ENCODE measurements at regions not wholly inside any gene's neighbourhood (a gene's known extent, or its start where the extent isn't known, plus 50 kb on each side); places are given as distances from the start of the nearest gene placed in this dataset.
"Not testable (repeated sequence)": the region's sequence is repeated elsewhere in the genome, so short reads cannot be mapped to it uniquely, and the experiment has no call there.

DNA sequence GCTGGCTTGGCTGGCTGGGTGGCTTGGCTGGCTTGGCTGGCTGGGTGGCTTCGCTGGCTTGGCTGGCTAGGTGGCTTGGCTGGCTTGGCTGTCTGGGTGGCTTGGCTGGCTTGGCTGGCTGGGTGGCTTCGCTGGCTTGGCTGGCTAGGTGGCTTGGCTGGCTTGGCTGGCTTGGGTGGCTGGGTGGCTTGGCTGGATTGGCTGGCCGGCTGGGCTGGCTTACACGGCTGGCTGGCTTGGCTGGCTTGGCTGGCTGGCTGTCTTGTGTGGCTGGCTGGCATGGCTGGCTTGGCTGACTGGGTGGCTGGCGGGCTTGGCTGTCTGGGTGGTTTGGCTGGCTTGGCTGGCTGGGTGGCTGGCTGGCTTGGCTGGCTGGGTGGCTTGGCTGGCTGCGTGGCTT lies 437.0 kb downstream of the GOLGA6L6 start:
- not testable (repeated sequence) for DNase-seq (ENCODE audit: low read depth in 2 of 2, low spot score in 1 of 2)

DNA sequence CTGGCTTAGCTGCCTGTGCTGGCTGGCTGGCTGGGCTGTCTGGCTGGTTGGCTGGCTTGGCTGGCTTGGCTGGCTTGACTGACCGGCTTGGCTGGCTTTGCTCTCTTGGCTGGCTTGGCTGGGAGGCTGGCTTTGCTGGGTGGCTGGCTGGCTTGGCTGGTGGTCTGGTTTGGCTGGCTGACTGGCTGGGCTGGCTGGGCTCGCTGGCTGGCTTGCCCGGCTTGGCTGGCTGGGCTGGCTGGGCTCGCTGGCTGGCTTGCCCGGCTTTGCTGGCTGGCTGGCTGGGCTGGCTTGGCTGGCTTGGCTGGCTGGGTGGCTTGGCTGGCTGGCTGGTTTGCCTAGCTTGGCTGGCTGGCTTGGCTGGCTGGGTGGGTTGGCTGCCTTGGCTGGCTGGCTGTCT lies 438.7 kb downstream of the GOLGA6L6 start:
- DNase-seq (ENCODE audit: low read depth in 2 of 2, low spot score in 1 of 2) = not testable (repeated sequence)

DNA sequence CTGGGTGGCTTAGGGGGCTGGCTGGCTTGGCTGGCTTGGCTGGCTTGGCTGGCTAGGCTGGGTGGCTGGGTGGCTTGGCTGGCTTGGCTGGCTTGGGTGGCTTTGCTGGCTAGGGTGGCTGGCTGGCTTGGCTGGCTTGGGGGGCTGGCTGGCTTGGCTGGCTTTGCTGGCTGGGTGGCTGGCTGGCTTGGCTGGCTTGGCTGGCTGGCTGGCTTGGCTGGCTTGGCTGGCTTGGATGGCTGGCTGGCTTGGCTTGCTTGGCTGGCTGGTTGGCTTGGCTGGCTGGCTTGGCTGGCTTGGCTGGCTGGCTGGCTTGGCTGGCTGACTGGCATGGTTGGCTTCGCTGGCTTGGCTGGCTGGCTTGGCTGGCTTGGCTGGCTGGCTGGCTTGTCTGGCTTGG lies 439.4 kb downstream of the GOLGA6L6 start:
- DNase-seq (ENCODE audit: low read depth in 2 of 2, low spot score in 1 of 2) = not testable (repeated sequence)

DNA sequence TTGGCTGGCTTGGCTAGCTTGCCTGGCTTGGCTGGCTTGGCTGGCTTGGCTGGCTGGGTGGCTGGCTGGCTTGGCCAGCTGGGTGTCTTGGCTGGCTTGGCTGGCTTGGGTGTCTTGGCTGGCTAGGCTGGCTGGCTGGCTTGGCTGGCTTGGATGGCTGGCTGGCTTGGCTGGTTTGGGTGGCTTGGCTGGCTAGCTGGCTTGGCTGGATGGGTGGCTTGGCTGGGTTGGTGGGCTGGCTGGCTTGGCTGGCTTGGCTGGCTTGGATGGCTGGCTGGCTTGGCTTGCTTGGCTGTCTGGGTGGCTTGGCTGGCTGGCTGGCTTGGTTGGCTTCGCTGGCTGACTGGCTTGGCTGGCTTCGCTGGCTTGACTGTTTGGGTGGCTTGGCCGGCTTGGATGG lies 440.3 kb downstream of the GOLGA6L6 start:
- not testable (repeated sequence) for DNase-seq (ENCODE audit: low read depth in 2 of 2, low spot score in 1 of 2)

DNA sequence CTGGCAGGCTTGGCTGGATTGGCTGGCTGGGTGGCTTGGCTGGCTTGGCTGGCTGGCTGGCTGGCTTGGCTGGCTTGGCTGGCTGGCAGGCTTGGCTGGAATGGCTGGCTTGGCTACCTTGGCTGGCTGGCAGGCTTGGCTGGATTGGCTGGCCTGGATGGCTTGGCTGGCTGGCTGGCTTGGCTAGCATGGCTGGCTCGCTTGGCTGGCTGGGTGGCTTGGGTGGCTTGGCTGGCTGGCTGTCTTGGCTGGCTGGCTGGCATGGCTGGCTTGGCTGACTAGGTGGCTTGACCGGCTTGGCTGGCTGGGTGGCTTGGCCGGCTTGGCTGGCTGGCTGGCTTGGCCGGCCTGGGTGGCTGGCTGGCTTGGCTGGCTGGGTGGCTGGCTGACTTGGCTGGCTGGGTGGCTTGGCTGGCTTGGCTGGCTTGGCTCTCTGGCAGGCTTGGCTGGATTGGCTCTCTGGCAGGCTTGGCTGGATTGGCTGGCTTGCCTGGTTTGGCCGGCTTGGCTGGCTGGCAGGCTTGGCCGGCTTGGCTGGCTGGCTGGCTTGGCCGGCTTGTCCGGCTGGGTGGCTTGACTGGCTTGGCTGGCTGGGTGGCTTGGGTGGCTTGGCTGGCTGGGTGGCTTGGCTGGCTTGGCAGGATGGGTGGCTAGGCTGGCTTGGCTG lies 440.9 kb downstream of the GOLGA6L6 start:
- not testable (repeated sequence) for DNase-seq (ENCODE audit: low read depth in 2 of 2, low spot score in 1 of 2)

DNA sequence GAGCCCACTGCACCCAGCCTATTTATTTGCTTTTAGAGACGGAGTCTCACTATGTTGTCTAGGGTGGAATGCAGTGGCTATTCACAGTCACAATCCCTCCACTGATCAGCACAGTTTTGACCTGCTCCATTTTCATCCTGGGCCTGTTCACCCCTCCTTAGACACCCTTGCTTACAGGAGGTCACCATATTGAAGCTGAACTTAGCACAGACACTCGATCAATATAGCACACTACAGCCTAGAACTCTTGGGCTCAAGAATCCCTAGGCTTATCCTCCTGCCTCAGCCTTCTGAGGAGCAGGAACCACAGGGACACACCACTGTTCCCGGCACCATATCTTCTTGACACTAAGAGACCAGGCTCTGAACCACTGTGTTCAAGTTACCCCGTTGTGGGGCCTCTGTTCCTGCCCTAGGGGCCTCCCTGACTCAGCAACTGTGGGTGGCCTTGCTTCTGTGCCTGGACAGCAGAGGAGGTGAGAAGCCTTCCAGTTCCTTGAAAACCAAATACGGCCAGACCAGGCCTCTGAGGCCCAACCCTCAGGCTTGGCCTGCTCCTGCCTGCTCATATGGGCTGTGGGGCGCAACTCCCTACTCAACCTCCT lies 445.8 kb downstream of the GOLGA6L6 start:
- DNase-seq (ENCODE audit: low read depth in 2 of 2, low spot score in 1 of 2) = not testable (repeated sequence)

DNA sequence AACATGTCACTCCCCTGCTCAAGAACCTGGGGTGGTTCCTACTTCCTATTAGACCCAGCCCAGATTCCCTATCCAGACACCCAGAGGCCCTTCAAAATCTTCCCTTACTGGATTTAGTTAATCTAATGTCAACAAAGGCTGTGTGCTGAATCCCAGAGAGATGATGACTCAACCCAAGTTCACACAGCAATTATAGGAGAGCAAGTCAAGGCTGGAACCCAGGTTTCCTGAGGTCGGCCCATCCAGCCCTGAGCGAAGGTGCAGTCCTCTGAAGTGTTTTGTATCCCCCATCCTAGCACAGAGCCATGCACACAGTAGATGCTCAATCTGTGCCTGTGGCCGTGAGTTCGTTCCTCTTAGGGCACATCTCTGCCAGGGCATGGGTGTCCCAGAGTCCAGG lies 452.1 kb downstream of the GOLGA6L6 start:
- DNase-seq (ENCODE audit: low read depth in 2 of 2, low spot score in 1 of 2) = not testable (repeated sequence)

DNA sequence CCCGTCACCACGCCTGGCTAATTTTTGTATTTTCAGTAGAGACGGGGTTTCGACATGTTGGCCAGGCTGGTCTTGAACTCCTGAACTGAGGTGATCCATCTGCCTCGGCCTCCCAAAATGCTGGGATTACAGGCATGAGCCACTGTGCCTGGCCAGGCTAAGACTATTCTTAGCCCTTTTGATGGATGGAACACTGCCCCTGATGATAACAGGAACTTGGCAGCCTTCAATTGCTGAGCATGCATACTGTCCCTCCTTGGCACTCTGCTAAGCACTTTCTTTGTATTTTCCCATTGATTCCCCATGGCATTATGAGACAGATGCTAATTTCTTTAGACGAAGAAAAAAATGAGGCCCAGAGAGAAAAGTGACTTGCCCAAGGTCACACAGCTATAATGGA lies 457.6 kb downstream of the GOLGA6L6 start:
- DNase-seq (ENCODE audit: low read depth in 2 of 2, low spot score in 1 of 2) = not testable (repeated sequence)

DNA sequence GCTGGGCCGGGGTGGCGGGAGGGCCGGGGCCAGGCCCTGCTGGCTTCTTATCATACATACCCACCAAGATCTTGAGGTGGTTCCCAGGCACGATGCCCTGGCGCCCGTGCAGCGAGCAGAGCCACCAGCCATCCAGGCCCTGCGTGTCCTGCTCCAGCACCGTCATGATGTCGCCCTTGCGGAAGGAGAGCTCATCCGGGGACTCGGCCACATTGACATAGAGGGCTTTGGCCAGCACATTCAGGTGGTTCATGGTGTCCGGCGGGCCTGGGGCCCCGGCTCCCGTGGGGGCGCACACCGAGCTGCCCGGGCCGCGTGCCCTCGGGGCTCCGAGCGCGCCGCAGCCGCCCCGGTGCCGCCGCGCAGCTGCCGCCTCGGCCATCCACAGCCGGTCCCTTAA lies 467.5 kb downstream of the GOLGA6L6 start:
- DNase-seq (ENCODE audit: low read depth in 2 of 2, low spot score in 1 of 2) = not testable (repeated sequence)

DNA sequence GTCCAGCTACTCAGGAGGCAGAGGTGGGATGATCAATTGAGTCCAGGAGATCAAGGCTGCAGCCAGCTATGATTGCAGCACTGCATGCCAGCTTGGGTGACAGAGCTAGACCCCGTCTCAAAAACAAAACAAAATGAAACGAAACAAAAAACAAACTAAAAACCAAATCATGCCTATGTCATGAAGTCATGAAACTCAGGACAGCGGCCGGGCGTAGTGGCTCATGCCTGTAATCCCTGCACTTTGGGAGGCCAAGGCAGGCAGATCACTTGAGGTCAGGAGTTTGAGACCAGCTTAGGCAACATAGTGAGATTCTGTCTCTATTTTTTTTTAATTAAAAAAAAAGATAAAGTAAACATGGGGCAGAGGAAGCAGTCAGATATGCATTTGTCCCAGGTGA lies 472.6 kb downstream of the GOLGA6L6 start:
- not testable (repeated sequence) for DNase-seq (ENCODE audit: low read depth in 2 of 2, low spot score in 1 of 2)

DNA sequence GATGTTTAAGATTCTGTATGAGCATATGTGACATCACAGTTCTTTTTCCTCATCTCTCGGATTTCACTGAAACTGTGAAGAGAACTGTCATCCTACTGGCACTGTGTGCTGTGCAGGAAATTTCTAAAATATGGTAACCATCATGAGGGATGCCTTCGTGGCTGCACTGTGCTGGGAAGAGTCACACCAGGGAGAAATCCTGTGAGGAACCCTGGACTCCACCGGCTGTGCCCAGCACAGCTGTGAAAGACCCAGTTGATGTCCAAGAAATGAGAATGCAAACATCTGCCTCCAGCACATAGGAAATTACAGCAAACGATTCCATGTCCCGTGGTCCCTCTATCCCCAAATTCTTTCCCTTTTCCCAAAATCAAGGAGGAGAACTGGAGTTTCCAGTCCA lies 475.4 kb downstream of the GOLGA6L6 start:
- not testable (repeated sequence) for DNase-seq (ENCODE audit: low read depth in 2 of 2, low spot score in 1 of 2)

DNA sequence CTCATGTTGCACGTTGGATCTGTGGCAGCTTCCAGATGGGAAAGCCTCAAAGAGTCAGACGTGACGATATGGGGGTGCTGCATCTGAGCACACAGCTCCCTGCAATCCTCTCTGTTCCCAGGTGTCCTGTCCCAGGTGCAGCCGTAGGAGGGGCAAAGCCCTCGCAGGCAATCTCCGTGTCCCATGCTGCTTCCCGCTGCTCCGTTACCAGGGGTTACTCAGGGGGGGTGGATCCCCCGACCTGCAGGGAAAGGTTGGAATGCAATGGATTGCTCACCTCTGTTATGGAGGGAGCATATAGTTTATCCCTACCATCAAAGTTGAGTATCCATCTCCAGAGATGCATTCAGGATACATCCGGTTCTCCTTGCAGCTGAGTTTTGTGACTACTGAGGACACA lies 476.1 kb downstream of the GOLGA6L6 start:
- not testable (repeated sequence) for DNase-seq (ENCODE audit: low read depth in 2 of 2, low spot score in 1 of 2)

DNA sequence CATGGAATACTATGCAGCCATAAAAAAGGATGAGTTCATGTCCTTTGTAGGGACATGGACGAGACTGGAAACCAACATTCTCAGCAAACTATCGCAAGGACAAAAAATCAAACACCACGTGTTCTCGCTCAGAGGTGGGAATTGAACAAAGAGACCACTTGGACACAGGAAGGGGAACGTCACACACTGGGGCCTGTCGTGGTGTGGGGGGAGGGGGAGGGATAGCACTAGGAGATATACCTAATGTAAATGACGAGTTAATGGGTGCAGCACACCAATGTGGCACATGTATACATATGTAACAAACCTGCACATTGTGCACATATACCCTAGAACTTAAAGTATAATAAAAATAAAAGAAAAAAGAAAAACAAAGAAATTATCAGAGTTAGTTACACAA lies 478.4 kb downstream of the GOLGA6L6 start:
- not testable (repeated sequence) for DNase-seq (ENCODE audit: low read depth in 2 of 2, low spot score in 1 of 2)

DNA sequence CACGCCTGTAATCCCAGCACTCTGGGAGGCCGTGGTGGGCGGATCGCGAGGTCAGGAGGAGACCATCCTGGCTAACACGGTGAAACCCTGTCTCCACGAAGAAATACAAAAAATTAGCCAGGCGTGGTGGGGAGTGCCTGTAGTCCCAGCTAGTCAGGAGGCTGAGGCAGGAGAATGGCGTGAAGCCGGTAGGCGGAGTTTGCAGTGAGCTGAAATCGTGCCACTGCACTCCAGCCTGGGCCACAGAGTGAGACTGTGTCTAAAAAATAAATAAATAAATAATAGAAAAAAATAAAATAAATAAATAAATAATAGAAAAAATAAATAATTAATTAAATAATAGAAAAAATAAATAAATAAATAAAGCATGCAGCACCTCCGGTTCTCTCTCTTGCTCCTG lies 480.8 kb downstream of the GOLGA6L6 start:
- not testable (repeated sequence) for DNase-seq (ENCODE audit: low read depth in 2 of 2, low spot score in 1 of 2)

DNA sequence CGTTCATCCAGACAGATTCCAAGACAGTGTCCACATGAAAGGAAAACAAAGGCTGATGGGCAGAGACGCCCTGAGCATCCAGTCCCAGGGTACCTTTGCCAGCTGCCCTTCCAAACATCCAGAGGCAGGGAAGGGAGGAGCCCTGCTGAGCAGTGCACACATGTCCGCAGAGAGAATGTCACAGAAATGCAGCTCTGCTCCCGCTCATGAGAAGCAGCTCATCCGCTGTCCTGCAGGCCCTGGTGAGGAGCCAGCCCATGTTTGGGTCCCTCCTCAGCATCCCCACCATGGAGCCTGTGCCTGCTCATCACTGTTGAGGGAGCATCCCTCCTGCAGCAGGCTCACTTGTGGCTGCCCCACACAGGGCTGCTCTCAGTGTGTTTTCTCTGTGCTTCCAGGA lies 484.7 kb downstream of the GOLGA6L6 start:
- not testable (repeated sequence) for DNase-seq (ENCODE audit: low read depth in 2 of 2, low spot score in 1 of 2)

DNA sequence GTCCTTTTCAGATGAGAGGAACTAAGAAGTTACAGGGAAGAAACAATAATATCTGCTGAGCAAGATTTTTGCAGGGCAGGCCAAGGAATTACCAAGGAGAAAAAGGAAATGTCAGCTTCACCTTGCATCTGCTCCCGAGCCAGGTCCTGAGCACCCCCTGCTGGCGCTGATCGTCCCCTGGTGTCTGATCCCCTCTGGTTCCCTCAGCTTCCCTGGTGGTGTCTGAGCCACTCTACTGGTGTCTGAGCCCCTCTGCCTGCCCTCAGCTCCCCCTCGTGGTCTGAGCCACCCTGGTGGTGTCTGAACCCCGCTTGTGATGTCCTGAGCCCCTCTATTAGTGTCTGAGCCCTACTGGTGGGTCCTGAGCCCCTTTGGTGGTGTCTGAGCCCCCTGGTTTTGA lies 485.7 kb downstream of the GOLGA6L6 start:
- not testable (repeated sequence) for DNase-seq (ENCODE audit: low read depth in 2 of 2, low spot score in 1 of 2)

DNA sequence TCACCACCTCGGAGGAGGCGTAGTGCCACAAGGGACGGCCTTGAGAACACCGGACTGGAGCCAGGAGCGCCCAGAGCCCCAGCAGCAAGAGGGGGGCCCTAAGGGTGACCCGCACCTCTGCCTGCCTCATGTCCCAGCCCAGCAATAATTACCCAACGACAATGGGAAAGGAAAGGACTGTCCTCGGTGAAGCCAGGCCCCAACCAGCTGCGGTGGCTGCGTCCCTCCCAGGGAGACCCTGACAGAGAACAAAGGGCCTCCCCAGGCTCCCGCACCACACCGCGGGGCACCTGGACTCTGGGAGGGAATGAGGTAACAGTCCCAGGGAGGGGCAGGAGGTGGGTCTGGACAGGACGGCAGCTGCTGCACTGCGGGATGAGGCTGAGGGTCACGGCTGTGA lies 493.4 kb downstream of the GOLGA6L6 start:
- not testable (repeated sequence) for DNase-seq (ENCODE audit: low read depth in 2 of 2, low spot score in 1 of 2)

DNA sequence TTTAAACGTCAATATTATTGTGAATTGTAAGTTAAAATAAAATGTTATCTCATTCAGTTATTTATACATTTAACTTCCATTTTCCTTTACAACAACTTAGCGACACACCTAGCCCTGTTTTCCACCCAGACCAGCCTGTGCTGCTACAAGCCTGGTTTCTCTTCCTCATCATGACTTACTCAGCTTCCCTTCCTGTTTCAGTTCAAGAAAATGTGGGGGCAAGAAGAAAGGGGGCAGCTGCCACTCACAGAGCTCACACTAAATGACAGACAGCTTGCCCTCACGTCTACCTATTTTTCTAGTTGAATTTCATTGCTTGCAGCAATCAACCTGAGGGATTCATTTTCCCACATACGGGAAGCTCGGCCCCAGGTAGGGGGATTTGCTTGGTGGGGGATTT lies 496.4 kb downstream of the GOLGA6L6 start:
- not testable (repeated sequence) for DNase-seq (ENCODE audit: low read depth in 2 of 2, low spot score in 1 of 2)

DNA sequence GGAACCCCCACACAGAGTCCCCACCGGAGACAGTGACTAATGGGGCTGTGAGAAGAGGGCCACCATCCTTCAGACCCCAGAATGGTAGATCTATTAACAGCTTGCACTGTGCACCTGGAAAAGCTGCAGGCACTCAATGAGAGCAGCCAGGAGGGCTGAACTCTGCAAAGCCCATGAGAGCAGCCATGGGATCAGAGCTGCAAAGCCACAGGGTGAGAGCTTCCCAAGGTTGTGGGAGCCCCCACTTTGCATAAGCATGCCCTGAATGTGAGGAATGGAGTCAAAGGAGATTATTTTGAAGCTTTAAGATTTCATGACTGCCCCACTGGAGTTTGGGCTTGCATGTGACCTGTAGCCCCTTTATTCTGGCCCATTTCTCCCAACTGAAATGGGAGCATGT lies 500.9 kb downstream of the GOLGA6L6 start:
- not testable (repeated sequence) for DNase-seq (ENCODE audit: low read depth in 2 of 2, low spot score in 1 of 2)

DNA sequence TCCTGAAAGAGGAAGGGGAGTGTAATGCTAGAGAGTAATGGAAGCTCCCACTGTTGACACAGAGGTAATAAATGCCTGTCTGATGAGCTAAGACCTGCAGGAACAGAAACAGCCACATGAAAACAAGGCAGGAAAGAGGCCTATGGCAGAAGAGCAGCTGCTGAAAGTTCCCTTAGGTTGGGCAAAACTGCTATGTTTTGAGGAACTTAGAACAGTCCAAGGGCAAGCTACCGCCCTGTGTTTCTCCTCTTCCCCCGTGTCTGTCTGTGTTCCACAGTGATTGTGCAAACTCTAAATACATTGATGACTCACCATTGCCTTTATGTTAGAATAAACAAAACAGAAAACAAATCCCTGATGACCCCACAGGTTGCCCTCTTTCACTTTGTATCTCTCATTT lies 516.6 kb downstream of the GOLGA6L6 start:
- not testable (repeated sequence) for DNase-seq (ENCODE audit: low read depth in 2 of 2, low spot score in 1 of 2)

DNA sequence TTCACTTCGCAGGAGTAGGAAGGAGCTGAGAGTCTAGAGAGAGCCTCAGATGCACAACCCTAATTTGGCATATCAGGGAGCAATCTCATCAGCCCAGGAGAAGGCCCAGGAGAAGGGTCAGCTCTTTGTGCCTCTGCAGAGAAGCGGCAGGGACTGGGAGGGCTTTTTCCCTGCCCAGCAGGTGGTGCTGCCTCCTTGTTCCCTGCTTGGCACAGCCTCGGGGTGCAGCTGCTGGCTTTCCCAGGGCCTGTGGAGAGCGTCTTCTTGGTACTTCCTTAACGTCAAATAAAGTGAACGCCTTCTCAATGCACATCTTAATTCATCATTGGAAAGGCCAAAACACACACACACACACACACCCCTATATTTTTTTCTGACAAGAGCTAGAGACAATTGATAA lies 519.3 kb downstream of the GOLGA6L6 start:
- DNase-seq (ENCODE audit: low read depth in 2 of 2, low spot score in 1 of 2) = not testable (repeated sequence)

DNA sequence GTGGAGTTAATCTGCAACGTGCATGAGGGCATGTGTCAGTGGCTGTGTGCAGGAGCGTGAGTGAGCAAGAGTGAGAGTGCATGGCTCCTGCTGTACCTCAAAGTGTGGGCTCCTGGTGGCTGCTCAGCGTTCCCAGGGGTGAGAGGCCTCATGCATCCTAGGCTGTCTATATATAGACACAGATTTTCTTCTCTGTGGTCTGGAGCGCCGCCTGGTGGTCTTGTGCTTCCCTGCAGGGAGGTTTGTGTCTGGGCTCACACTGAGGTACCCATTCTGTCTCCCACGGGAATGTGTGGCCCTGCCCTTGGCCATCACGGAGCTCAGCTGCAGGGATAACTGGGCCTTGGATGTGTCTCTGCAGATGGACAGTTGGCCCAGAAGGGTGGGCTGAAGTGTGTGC lies 520.2 kb downstream of the GOLGA6L6 start:
- DNase-seq (ENCODE audit: low read depth in 2 of 2, low spot score in 1 of 2) = not testable (repeated sequence)

DNA sequence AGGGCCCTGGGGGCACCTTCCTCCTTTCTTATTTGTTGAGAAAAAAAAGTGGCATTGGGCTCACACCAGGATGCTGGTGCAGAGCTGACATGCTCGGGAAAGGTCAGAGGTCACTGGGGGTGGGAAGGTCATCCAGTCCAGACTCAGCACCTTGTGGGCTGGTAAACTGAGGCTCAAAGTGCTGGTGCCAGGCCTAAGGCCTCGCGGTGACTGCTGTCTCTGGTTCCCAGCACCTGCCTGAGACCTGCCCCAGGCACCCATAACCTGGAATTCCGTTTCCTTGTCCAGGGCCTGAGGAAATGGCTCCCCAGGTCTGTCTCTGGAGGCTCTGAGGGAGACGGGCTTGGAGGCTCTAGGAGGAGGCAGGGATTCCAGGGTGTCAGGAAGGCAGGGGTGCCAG lies 521.0 kb downstream of the GOLGA6L6 start:
- not testable (repeated sequence) for DNase-seq (ENCODE audit: low read depth in 2 of 2, low spot score in 1 of 2)
